SJSA1 (cell line): ENCODE measurements at regions not wholly inside any gene's neighbourhood (a gene's known extent, or its start where the extent isn't known, plus 50 kb on each side); places are given as distances from the start of the nearest gene placed in this dataset.

ENCODE experiments used
- DNase-seq, 2 experiments: peaks; one replicate each; pipeline ENCODE4 v3.0.0-alpha.2; 2015 to 2020; ENCODE audit warnings: low spot score in 2 of 2, low read depth in 1 of 2
- H3K27ac ChIP-seq: fragments of 250-450 bp; sonication (Bioruptor Pico); 2 replicates; pipeline ENCODE4 v1.5.1; 2020; ENCODE audit warnings: mild to moderate bottlenecking, moderate library complexity
- H3K27me3 ChIP-seq: fragments of 250-450 bp; sonication (Bioruptor Pico); replicated peaks from 2 replicates; pipeline ENCODE4 v1.5.1; 2020; ENCODE audit warnings: mild to moderate bottlenecking, moderate library complexity
- H3K36me3 ChIP-seq: fragments of 250-450 bp; sonication (Bioruptor Pico); 2 replicates; pipeline ENCODE4 v1.5.1; 2020; ENCODE audit warnings: mild to moderate bottlenecking
- H3K4me1 ChIP-seq: fragments of 250-450 bp; sonication (Bioruptor Pico); replicated peaks from 2 replicates; pipeline ENCODE4 v1.6.1; 2021; ENCODE audit warnings: mild to moderate bottlenecking
- H3K4me3 ChIP-seq: fragments of 250-450 bp; sonication (Bioruptor Pico); 2 replicates; pipeline ENCODE4 v1.5.1; 2020; ENCODE audit warnings: mild to moderate bottlenecking
- H3K9me3 ChIP-seq: fragments of 250-450 bp; sonication (Bioruptor Pico); replicated peaks from 2 replicates; pipeline ENCODE4 v1.5.1; 2020; ENCODE audit warnings: mild to moderate bottlenecking

GRCh38 chr4:18813771-18814170 lies 792.2 kb upstream of the LCORL start:
- Histone ChIP-seq H3K9me3 (no peaks in the 10 kb centered on the region; the same call in 1 of the 2 replicates), H3K36me3 (no peaks in the 10 kb centered on the region), H3K27ac (no peak overlapping the region), H3K4me1 (no peaks in the 10 kb centered on the region), H3K4me3 (no peak overlapping the region), H3K27me3 (no peaks in the 10 kb centered on the region)
- DNase-seq: no peak

- H3K4me1 ChIP-seq: no peaks in the 10 kb centered on the region
- no peak overlapping the region for H3K27ac ChIP-seq
- no peak overlapping the region for H3K4me3 ChIP-seq
- H3K9me3 ChIP-seq: no peaks in the 10 kb centered on the region; the same call in 1 of the 2 replicates
- no peaks in the 10 kb centered on the region for H3K36me3 ChIP-seq
- no peaks in the 10 kb centered on the region for H3K27me3 ChIP-seq
- no peak for DNase-seq
These were observed 791.5 kb upstream of the LCORL start for GRCh38 chr4:18813055-18813454.

DNA sequence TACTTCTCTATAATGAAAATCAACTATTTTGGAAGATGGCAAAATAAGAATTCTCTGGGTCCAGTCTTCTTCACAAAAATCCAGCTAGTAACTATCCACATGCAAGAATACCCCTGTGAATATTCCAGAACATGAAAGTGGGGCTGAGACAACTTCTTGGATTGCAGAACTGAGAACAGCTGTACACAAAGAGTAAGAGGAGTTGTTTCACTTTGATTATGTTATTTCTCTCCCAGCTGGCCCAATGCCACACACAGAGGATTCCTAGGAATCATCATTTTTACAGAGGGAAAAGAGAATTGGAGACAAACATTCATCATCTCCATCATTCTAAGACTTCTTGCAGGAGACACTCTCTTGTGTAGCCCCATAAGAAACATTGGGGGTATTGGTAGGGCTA lies 782.2 kb upstream of the LCORL start:
- H3K4me1 ChIP-seq: no peaks in the 10 kb centered on the region
- H3K36me3 ChIP-seq: no peaks in the 10 kb centered on the region
- 0 out of 2 replicates have a peak, but pooled peaks cover 2% of the 10 kb centered on the region for H3K9me3 ChIP-seq
- no peak overlapping the region for H3K27ac ChIP-seq
- H3K4me3 ChIP-seq: no peak overlapping the region
- DNase-seq: no peak
- H3K27me3 ChIP-seq: no peaks in the 10 kb centered on the region

DNA sequence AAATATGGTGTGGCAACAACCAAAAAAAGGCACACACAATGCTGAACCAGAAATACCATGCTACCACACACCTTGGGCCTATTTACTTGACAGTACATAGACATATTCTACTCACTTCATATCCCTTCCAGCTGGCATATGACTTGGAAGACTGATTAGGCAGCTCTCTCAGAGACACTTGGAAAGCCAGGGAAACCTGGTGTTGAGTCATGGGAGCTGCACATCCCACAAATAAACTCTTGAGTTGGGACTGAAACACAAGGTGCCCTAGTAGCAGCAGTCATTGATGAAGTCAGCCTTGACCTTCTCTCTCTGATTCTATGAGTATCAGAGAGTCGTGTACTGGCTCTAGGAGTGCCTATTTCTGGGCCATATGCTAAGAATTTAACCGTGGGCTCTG lies 776.6 kb upstream of the LCORL start:
- no peaks in the 10 kb centered on the region for H3K27me3 ChIP-seq
- no peak overlapping the region for H3K4me3 ChIP-seq
- H3K4me1 ChIP-seq: no peaks in the 10 kb centered on the region
- no peak overlapping the region for H3K27ac ChIP-seq
- no peaks in the 10 kb centered on the region for H3K36me3 ChIP-seq
- no peaks in the 10 kb centered on the region for H3K9me3 ChIP-seq
- DNase-seq: no peak

DNA sequence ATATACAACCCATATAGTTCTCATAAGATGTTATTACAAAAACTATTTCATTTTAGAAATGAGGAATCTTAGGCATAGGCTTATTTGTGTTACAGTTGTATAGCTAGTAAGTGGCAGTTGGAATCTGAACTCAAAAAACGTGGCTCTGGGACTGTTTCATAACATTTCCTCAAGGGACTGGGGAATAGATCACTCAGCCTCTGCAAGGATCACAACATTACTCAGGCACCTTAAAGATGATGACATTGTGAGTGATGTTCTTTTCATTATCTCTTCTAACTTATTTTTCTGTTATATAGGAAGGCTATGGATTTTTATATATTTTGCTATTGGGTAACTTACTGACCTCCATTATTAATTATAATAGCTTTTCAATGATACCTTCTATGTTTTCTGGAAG lies 774.2 kb upstream of the LCORL start:
- Histone ChIP-seq H3K27ac (no peak overlapping the region), H3K4me1 (no peaks in the 10 kb centered on the region), H3K27me3 (no peaks in the 10 kb centered on the region), H3K4me3 (no peak overlapping the region), H3K36me3 (no peaks in the 10 kb centered on the region), H3K9me3 (no peaks in the 10 kb centered on the region)
- DNase-seq: no peak

DNA sequence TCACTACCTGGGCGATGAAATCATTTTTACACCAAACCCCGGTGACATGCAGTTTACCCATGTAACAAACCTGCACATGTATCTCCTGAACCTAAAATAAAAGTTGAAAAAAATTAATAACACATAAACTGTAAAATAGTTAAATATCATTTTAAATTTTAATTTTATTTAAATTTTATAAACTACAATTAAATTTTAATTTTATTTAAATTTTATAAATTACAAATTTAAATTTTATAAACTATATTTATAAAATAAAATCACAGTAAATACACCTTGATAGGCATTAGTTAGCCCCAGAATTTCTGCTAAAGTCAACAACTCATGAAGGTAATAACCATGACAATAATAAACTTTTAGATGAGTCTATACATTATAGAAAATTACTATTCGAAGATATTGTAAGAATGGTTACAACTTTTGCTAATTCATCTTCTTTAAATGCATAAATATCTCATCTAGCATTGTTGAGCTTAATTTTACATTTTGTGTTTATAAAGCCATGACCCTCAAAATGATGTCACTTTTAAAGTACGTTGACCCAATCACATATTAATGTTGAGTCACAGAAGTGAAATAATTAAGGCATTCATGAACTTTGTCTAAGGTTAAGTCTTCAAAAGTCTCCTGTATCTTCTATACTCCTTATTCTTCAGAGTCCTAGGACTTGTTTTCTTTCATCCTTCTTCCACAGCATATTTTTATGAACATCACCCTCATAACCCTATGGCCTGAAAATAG lies 755.8 kb upstream of the LCORL start:
- no peak for DNase-seq
- no peak overlapping the region for H3K27ac ChIP-seq
- H3K4me3 ChIP-seq: no peak overlapping the region
- H3K36me3 ChIP-seq: no peaks in the 10 kb centered on the region
- no peaks in the 10 kb centered on the region for H3K27me3 ChIP-seq
- 0 out of 2 replicates have a peak, but pooled peaks cover 2% of the 10 kb centered on the region for H3K9me3 ChIP-seq
- no peaks in the 10 kb centered on the region for H3K4me1 ChIP-seq

GRCh38 chr4:18767921-18768320 lies 746.4 kb upstream of the LCORL start:
- Histone ChIP-seq H3K4me3 (no peak overlapping the region), H3K27ac (no peak overlapping the region), H3K36me3 (no peaks in the 10 kb centered on the region), H3K9me3 (no peaks in the 10 kb centered on the region; the same call in 1 of the 2 replicates), H3K27me3 (no peaks in the 10 kb centered on the region), H3K4me1 (no peaks in the 10 kb centered on the region)
- DNase-seq: no peak

GRCh38 chr4:18756671-18757070 lies 735.1 kb upstream of the LCORL start:
- Histone ChIP-seq H3K27ac (no peak overlapping the region), H3K27me3 (no peaks in the 10 kb centered on the region), H3K4me3 (no peak overlapping the region), H3K9me3 (peaks cover 3% of the 10 kb centered on the region), H3K4me1 (no peaks in the 10 kb centered on the region), H3K36me3 (no peaks in the 10 kb centered on the region)
- DNase-seq: no peak

DNA sequence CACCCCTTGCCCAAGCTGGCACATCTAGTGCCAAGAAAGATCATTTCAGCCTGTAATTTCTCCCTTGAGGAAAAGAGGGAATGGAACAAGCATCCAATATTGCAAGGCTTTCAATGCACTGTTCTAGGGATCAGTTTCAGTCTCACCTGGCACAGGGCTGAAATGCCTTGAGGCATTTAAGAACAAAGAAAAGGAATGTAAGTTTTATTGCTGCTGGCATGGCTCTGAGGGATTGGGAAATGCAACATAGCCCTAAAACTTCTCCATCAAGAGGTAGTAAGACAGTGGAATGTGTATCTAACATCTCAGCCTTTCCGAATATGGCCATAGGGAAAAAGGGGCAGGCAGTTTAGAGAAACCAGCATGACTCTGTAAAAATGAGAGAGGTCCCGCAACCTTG lies 732.6 kb upstream of the LCORL start:
- H3K4me1 ChIP-seq: no peaks in the 10 kb centered on the region
- H3K27ac ChIP-seq: no peak overlapping the region
- DNase-seq: no peak
- H3K36me3 ChIP-seq: no peaks in the 10 kb centered on the region
- H3K9me3 ChIP-seq: no peaks in the 10 kb centered on the region; the same call in 1 of the 2 replicates
- no peak overlapping the region for H3K4me3 ChIP-seq
- H3K27me3 ChIP-seq: no peaks in the 10 kb centered on the region

GRCh38 chr4:18751083-18751482 lies 729.5 kb upstream of the LCORL start:
- Histone ChIP-seq H3K27ac (no peak overlapping the region), H3K27me3 (no peaks in the 10 kb centered on the region), H3K9me3 (no peaks in the 10 kb centered on the region), H3K36me3 (no peaks in the 10 kb centered on the region), H3K4me1 (no peaks in the 10 kb centered on the region), H3K4me3 (no peak overlapping the region)
- DNase-seq: no peak

DNA sequence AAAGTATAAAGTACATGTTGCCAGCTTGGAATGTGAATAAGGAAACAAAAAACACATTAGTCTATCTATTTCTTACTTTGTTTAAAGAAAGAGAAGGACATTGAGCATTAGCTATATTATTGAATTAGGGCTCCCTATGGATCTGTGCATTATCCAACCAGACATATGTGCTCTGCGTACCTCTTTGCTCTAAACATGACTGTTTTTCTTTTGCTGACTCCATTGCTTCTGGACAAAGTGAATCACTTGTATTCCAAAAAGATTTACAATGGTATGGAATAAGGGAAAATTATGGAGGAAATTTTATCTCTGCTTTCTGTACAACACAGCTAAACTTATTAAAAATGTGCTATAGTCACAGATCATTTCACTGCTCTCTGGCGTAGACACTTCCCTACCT lies 727.8 kb upstream of the LCORL start:
- no peaks in the 10 kb centered on the region for H3K4me1 ChIP-seq
- no peaks in the 10 kb centered on the region for H3K9me3 ChIP-seq
- H3K27ac ChIP-seq: no peak overlapping the region
- DNase-seq: no peak
- H3K4me3 ChIP-seq: no peak overlapping the region
- no peaks in the 10 kb centered on the region for H3K27me3 ChIP-seq
- H3K36me3 ChIP-seq: no peaks in the 10 kb centered on the region

GRCh38 chr4:18736551-18736950 lies 715.0 kb upstream of the LCORL start:
- no peak for DNase-seq
- H3K4me1 ChIP-seq: no peaks in the 10 kb centered on the region
- H3K36me3 ChIP-seq: no peaks in the 10 kb centered on the region
- no peaks in the 10 kb centered on the region for H3K27me3 ChIP-seq
- no peak overlapping the region for H3K27ac ChIP-seq
- H3K4me3 ChIP-seq: no peak overlapping the region
- H3K9me3 ChIP-seq: peaks cover 6% of the 10 kb centered on the region; the same call in 1 of the 2 replicates

- Histone ChIP-seq H3K4me1 (no peaks in the 10 kb centered on the region), H3K4me3 (no peak overlapping the region), H3K27ac (no peak overlapping the region), H3K9me3 (peaks cover 6% of the 10 kb centered on the region; the same call in 1 of the 2 replicates), H3K27me3 (no peaks in the 10 kb centered on the region), H3K36me3 (no peaks in the 10 kb centered on the region)
- DNase-seq: no peak
These were observed 714.2 kb upstream of the LCORL start for GRCh38 chr4:18735740-18736268.

GRCh38 chr4:18734405-18734804 lies 712.9 kb upstream of the LCORL start:
- no peaks in the 10 kb centered on the region for H3K4me1 ChIP-seq

More at GRCh38 chr4:18734405-18734804, 712.9 kb upstream of the LCORL start:
- Histone ChIP-seq H3K27me3 (no peaks in the 10 kb centered on the region), H3K36me3 (no peaks in the 10 kb centered on the region), H3K9me3 (peaks cover 6% of the 10 kb centered on the region; the same call in 1 of the 2 replicates), H3K4me3 (no peak overlapping the region), H3K27ac (no peak overlapping the region)
- DNase-seq: no peak
